ENCODE measurements at regions not wholly inside any gene's neighbourhood (a gene's known extent, or its start where the extent isn't known, plus 50 kb on each side); places are given as distances from the start of the nearest gene placed in this dataset.

GRCh38 chr9:16172796-16173195, 620.0 kb downstream of the CCDC171 start:
- no peak for DNase-seq (ENCODE audit: low read depth in 1 of 2, low spot score in 1 of 2)
- in situ Hi-C loops (cut with HindIII; ENCODE audit: low pct_unique_long_range_greater_than_20kb, low sequenced_read_pairs), result no loop called here
- no peak for TF ChIP-seq JUND (IDR thresholded peaks at IDR 0.05; ENCODE audit: low read depth)

GRCh38 chr9:16174915-16175314, 622.1 kb downstream of the CCDC171 start:
- no peak for TF ChIP-seq JUND (IDR thresholded peaks at IDR 0.05; ENCODE audit: low read depth)
- in situ Hi-C loops (cut with HindIII; ENCODE audit: low pct_unique_long_range_greater_than_20kb, low sequenced_read_pairs), result no loop called here
- DNase-seq (ENCODE audit: low read depth in 1 of 2, low spot score in 1 of 2), result no peak

GRCh38 chr9:16175461-16175860, 622.6 kb downstream of the CCDC171 start:
- TF ChIP-seq JUND (IDR thresholded peaks at IDR 0.05; ENCODE audit: low read depth), result no peak
- in situ Hi-C loops (cut with HindIII; ENCODE audit: low pct_unique_long_range_greater_than_20kb, low sequenced_read_pairs), result no loop called here
- no peak for DNase-seq (ENCODE audit: low read depth in 1 of 2, low spot score in 1 of 2)

GRCh38 chr9:16178294-16178693, 625.5 kb downstream of the CCDC171 start:
- no peak for DNase-seq (ENCODE audit: low read depth in 1 of 2, low spot score in 1 of 2)
- in situ Hi-C loops (cut with HindIII; ENCODE audit: low pct_unique_long_range_greater_than_20kb, low sequenced_read_pairs), result no loop called here
- TF ChIP-seq JUND (IDR thresholded peaks at IDR 0.05; ENCODE audit: low read depth), result no peak

- no peak for TF ChIP-seq JUND (IDR thresholded peaks at IDR 0.05; ENCODE audit: low read depth)
These were observed 626.7 kb downstream of the CCDC171 start for GRCh38 chr9:16179566-16179965.

GRCh38 chr9:16180091-16180490, 627.2 kb downstream of the CCDC171 start:
- in situ Hi-C loops (cut with HindIII; ENCODE audit: low pct_unique_long_range_greater_than_20kb, low sequenced_read_pairs), result no loop called here
- no peak for TF ChIP-seq JUND (IDR thresholded peaks at IDR 0.05; ENCODE audit: low read depth)

More at GRCh38 chr9:16179566-16179965, 626.7 kb downstream of the CCDC171 start:
- in situ Hi-C loops (cut with HindIII; ENCODE audit: low pct_unique_long_range_greater_than_20kb, low sequenced_read_pairs), result no loop called here
- DNase-seq (ENCODE audit: low read depth in 1 of 2, low spot score in 1 of 2), result no peak

GRCh38 chr9:16180546-16180945, 627.7 kb downstream of the CCDC171 start:
- no peak for DNase-seq (ENCODE audit: low read depth in 1 of 2, low spot score in 1 of 2)
- TF ChIP-seq JUND (IDR thresholded peaks at IDR 0.05; ENCODE audit: low read depth), result no peak
- in situ Hi-C loops (cut with HindIII; ENCODE audit: low pct_unique_long_range_greater_than_20kb, low sequenced_read_pairs), result no loop called here

More at GRCh38 chr9:16180091-16180490, 627.2 kb downstream of the CCDC171 start:
- no peak for DNase-seq (ENCODE audit: low read depth in 1 of 2, low spot score in 1 of 2)

- TF ChIP-seq JUND (IDR thresholded peaks at IDR 0.05; ENCODE audit: low read depth), result no peak
- DNase-seq (ENCODE audit: low read depth in 1 of 2, low spot score in 1 of 2), result no peak
- in situ Hi-C loops (cut with HindIII; ENCODE audit: low pct_unique_long_range_greater_than_20kb, low sequenced_read_pairs), result no loop called here
These were observed 628.7 kb downstream of the CCDC171 start for GRCh38 chr9:16181539-16181938.

GRCh38 chr9:16182784-16183183, 629.9 kb downstream of the CCDC171 start:
- no peak for TF ChIP-seq JUND (IDR thresholded peaks at IDR 0.05; ENCODE audit: low read depth)
- DNase-seq (ENCODE audit: low read depth in 1 of 2, low spot score in 1 of 2), result no peak
- in situ Hi-C loops (cut with HindIII; ENCODE audit: low pct_unique_long_range_greater_than_20kb, low sequenced_read_pairs), result no loop called here

- TF ChIP-seq JUND (IDR thresholded peaks at IDR 0.05; ENCODE audit: low read depth), result no peak
- DNase-seq (ENCODE audit: low read depth in 1 of 2, low spot score in 1 of 2), result no peak
- in situ Hi-C loops (cut with HindIII; ENCODE audit: low pct_unique_long_range_greater_than_20kb, low sequenced_read_pairs), result no loop called here
These were observed 632.3 kb downstream of the CCDC171 start for GRCh38 chr9:16184964-16185646.

- in situ Hi-C loops (cut with HindIII; ENCODE audit: low pct_unique_long_range_greater_than_20kb, low sequenced_read_pairs), result no loop called here
- no peak for TF ChIP-seq JUND (IDR thresholded peaks at IDR 0.05; ENCODE audit: low read depth)
- no peak for DNase-seq (ENCODE audit: low read depth in 1 of 2, low spot score in 1 of 2)
These were observed 638.3 kb downstream of the CCDC171 start for GRCh38 chr9:16191191-16191590.

GRCh38 chr9:16191691-16192402, 639.0 kb downstream of the CCDC171 start:
- DNase-seq (ENCODE audit: low read depth in 1 of 2, low spot score in 1 of 2), result peak; percentile 27 to 48
- in situ Hi-C loops (cut with HindIII; ENCODE audit: low pct_unique_long_range_greater_than_20kb, low sequenced_read_pairs), result no loop called here
- no peak for TF ChIP-seq JUND (IDR thresholded peaks at IDR 0.05; ENCODE audit: low read depth)

- no peak for TF ChIP-seq JUND (IDR thresholded peaks at IDR 0.05; ENCODE audit: low read depth)
- no peak for DNase-seq (ENCODE audit: low read depth in 1 of 2, low spot score in 1 of 2)
- in situ Hi-C loops (cut with HindIII; ENCODE audit: low pct_unique_long_range_greater_than_20kb, low sequenced_read_pairs), result no loop called here
These were observed 639.7 kb downstream of the CCDC171 start for GRCh38 chr9:16192403-16193017.
